ENCODE measurements at regions not wholly inside any gene's neighbourhood (a gene's known extent, or its start where the extent isn't known, plus 50 kb on each side); places are given as distances from the start of the nearest gene placed in this dataset.

GRCh38 chr18:6579486-6579885 lies 150.0 kb upstream of the ARHGAP28 start:
- TF ChIP-seq CTCF (IDR thresholded peaks at IDR 0.05; ENCODE audit: low read length): no peak
- no peak for TF ChIP-seq EZH2 (IDR thresholded peaks at IDR 0.05; ENCODE audit: borderline replicate concordance, low read length)

Measured in OCI-LY1 (cell line).